22Rv1 (cell line): ENCODE measurements at regions not wholly inside any gene's neighbourhood (a gene's known extent, or its start where the extent isn't known, plus 50 kb on each side); places are given as distances from the start of the nearest gene placed in this dataset.
A peak's percentile ranks its signal among the peaks of the same experiment; 100 is the strongest.

Source experiments
- ZFX ChIP-seq: fragments of 450-650 bp; IDR thresholded peaks from 2 replicates; pipeline ENCODE4 v1.6.1; 2017; ENCODE audit warnings: antibody characterized with exemption, borderline replicate concordance
- TF ChIP-seq, protein P1 (sequence below): fragments of 450-650 bp; IDR thresholded peaks from 2 replicates; pipeline ENCODE4 v1.5.1; 2017; ENCODE audit warnings: mild to moderate bottlenecking

DNA sequence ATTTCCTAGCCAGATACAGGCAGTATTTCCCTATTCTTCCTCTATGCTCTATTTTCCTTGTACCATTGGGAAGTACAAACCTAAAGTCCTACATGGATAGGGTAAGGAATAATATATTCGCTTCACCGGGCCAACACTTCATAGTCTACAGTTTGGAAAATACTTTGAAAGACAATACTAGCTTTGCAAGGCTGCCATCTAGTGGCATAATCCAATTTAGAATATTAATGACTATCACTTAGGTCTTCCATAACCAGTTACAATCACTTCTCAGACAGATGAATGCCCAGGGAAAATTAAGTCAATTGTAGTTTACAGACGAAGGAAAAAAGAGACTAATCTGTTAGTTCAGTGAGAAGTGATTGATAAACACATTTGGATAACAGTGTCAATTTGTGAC is 141.0 kb upstream of the FAM47C start:
- TF ChIP-seq, protein P1, sequence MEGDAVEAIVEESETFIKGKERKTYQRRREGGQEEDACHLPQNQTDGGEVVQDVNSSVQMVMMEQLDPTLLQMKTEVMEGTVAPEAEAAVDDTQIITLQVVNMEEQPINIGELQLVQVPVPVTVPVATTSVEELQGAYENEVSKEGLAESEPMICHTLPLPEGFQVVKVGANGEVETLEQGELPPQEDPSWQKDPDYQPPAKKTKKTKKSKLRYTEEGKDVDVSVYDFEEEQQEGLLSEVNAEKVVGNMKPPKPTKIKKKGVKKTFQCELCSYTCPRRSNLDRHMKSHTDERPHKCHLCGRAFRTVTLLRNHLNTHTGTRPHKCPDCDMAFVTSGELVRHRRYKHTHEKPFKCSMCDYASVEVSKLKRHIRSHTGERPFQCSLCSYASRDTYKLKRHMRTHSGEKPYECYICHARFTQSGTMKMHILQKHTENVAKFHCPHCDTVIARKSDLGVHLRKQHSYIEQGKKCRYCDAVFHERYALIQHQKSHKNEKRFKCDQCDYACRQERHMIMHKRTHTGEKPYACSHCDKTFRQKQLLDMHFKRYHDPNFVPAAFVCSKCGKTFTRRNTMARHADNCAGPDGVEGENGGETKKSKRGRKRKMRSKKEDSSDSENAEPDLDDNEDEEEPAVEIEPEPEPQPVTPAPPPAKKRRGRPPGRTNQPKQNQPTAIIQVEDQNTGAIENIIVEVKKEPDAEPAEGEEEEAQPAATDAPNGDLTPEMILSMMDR: peak; percentile 62
- no peak for TF ChIP-seq ZFX
